ENCODE measurements at regions not wholly inside any gene's neighbourhood (a gene's known extent, or its start where the extent isn't known, plus 50 kb on each side); places are given as distances from the start of the nearest gene placed in this dataset.

GRCh38 chr5:60136841-60137240, 243.3 kb upstream of the PDE4D start:
- Histone ChIP-seq H3K4me3 (ENCODE audit: low read length) (no peak overlapping the region), H3K4me1 (ENCODE audit: control insufficient read depth, insufficient read depth, low read length) (no peaks in the 10 kb centered on the region), H3K9me3 (ENCODE audit: control insufficient read depth, low read length) (no peaks in the 10 kb centered on the region), H3K36me3 (ENCODE audit: control insufficient read depth, insufficient read depth, low read length) (no peaks in the 10 kb centered on the region), H3K9ac (ENCODE audit: low read length) (no peak overlapping the region), H3K27me3 (ENCODE audit: control insufficient read depth, insufficient read depth, low read length) (no peaks in the 10 kb centered on the region)

GRCh38 chr5:60131504-60131903, 238.0 kb upstream of the PDE4D start:
- no peak overlapping the region for H3K9ac ChIP-seq (ENCODE audit: low read length)
- no peaks in the 10 kb centered on the region for H3K36me3 ChIP-seq (ENCODE audit: control insufficient read depth, insufficient read depth, low read length)
- H3K9me3 ChIP-seq (ENCODE audit: control insufficient read depth, low read length), result no peaks in the 10 kb centered on the region
- H3K27me3 ChIP-seq (ENCODE audit: control insufficient read depth, insufficient read depth, low read length), result no peaks in the 10 kb centered on the region
- H3K4me3 ChIP-seq (ENCODE audit: low read length), result no peak overlapping the region
- H3K4me1 ChIP-seq (ENCODE audit: control insufficient read depth, insufficient read depth, low read length), result no peaks in the 10 kb centered on the region

DNA sequence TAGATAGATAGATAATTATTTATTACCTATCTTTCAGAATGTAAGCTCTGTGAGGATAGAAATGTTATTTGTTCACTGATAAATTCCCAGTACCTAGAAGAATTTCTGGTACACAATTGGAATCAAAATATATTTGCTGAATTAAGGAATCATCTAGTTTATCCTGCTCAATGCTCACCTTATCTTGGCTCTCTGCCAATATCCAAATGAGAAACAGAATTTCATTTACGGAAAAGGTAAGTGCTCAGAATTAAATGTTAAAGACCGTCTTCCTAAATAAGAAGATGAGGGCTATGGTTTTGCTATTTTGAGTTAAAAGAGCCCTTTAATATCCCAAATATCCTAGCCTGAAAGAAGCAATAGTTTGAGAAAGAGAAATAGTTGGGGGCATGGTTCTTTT, 232.1 kb upstream of the PDE4D start:
- Histone ChIP-seq H3K4me1 (ENCODE audit: control insufficient read depth, insufficient read depth, low read length) (no peaks in the 10 kb centered on the region), H3K36me3 (ENCODE audit: control insufficient read depth, insufficient read depth, low read length) (no peaks in the 10 kb centered on the region), H3K27me3 (ENCODE audit: control insufficient read depth, insufficient read depth, low read length) (no peaks in the 10 kb centered on the region), H3K4me3 (ENCODE audit: low read length) (no peak overlapping the region), H3K9ac (ENCODE audit: low read length) (no peak overlapping the region), H3K9me3 (ENCODE audit: control insufficient read depth, low read length) (no peaks in the 10 kb centered on the region)

DNA sequence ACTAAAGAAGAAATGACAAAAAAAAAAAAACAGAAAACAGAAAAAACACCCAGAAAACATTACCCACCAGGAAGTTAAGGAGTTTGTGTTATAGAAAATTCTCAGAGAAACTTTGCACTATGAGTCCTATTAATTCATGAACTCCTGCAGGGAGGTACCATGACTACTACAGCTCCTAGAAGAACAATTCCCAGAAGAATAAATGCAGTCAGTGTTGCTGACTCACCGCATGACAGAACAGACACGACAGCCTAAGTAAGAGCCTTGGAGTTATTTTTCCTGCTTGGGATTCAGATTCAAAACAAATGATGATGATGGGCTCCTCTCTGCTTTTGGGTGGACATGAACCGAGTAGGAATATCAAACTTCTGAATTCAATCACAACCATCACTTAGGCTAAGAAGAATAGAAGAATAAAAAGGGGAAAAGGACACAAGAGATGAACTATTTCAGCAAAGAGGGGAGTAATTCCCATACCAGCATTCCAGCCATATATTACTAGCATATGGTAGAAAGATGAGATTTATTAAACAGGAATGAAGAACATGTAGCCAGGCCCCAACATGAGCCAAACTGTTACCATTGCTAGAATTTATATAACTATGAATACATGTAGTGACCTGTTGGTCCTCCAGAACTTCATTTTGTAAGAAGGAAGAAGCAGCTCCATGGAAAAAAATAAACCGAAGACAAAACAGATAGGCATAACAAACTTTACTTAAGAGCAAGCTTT, 209.6 kb upstream of the PDE4D start:
- H3K27me3 ChIP-seq (ENCODE audit: control insufficient read depth, insufficient read depth, low read length), result no peaks in the 10 kb centered on the region
- H3K36me3 ChIP-seq (ENCODE audit: control insufficient read depth, insufficient read depth, low read length), result no peaks in the 10 kb centered on the region
- H3K9me3 ChIP-seq (ENCODE audit: control insufficient read depth, low read length), result no peaks in the 10 kb centered on the region
- H3K4me1 ChIP-seq (ENCODE audit: control insufficient read depth, insufficient read depth, low read length), result no peaks in the 10 kb centered on the region
- no peak overlapping the region for H3K9ac ChIP-seq (ENCODE audit: low read length)
- H3K4me3 ChIP-seq (ENCODE audit: low read length), result no peak overlapping the region

DNA sequence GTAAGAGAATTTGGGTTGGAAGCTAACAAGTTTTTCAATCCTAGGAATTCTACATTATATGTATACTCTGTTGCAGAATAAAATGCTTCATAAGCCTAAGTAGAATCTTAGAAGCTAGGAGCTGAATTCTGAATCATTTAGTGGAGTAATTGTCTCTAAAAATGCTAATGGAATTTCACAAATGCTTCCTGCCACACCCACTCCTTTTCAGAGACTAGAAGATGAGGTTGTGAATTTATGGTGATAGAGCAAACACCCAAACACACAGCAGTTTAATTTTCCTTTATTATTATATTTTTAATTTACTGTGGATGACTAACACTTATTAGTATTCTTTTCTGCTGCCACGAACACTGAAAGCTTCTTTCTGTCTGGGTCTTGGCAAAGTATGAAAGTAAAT, 208.0 kb upstream of the PDE4D start:
- no peak overlapping the region for H3K9ac ChIP-seq (ENCODE audit: low read length)
- no peaks in the 10 kb centered on the region for H3K4me1 ChIP-seq (ENCODE audit: control insufficient read depth, insufficient read depth, low read length)
- H3K27me3 ChIP-seq (ENCODE audit: control insufficient read depth, insufficient read depth, low read length), result no peaks in the 10 kb centered on the region
- no peaks in the 10 kb centered on the region for H3K36me3 ChIP-seq (ENCODE audit: control insufficient read depth, insufficient read depth, low read length)
- no peaks in the 10 kb centered on the region for H3K9me3 ChIP-seq (ENCODE audit: control insufficient read depth, low read length)
- H3K4me3 ChIP-seq (ENCODE audit: low read length), result no peak overlapping the region

- Histone ChIP-seq H3K4me1 (ENCODE audit: control insufficient read depth, insufficient read depth, low read length) (no peaks in the 10 kb centered on the region), H3K36me3 (ENCODE audit: control insufficient read depth, insufficient read depth, low read length) (no peaks in the 10 kb centered on the region), H3K9ac (ENCODE audit: low read length) (no peak overlapping the region), H3K9me3 (ENCODE audit: control insufficient read depth, low read length) (no peaks in the 10 kb centered on the region), H3K4me3 (ENCODE audit: low read length) (no peak overlapping the region), H3K27me3 (ENCODE audit: control insufficient read depth, insufficient read depth, low read length) (no peaks in the 10 kb centered on the region)
These were observed 199.3 kb upstream of the PDE4D start for GRCh38 chr5:60092671-60093422.

GRCh38 chr5:60086583-60086982, 193.1 kb upstream of the PDE4D start:
- Histone ChIP-seq H3K4me3 (ENCODE audit: low read length) (no peak overlapping the region), H3K27me3 (ENCODE audit: control insufficient read depth, insufficient read depth, low read length) (no peaks in the 10 kb centered on the region), H3K9me3 (ENCODE audit: control insufficient read depth, low read length) (no peaks in the 10 kb centered on the region), H3K36me3 (ENCODE audit: control insufficient read depth, insufficient read depth, low read length) (no peaks in the 10 kb centered on the region), H3K4me1 (ENCODE audit: control insufficient read depth, insufficient read depth, low read length) (no peaks in the 10 kb centered on the region), H3K9ac (ENCODE audit: low read length) (no peak overlapping the region)

DNA sequence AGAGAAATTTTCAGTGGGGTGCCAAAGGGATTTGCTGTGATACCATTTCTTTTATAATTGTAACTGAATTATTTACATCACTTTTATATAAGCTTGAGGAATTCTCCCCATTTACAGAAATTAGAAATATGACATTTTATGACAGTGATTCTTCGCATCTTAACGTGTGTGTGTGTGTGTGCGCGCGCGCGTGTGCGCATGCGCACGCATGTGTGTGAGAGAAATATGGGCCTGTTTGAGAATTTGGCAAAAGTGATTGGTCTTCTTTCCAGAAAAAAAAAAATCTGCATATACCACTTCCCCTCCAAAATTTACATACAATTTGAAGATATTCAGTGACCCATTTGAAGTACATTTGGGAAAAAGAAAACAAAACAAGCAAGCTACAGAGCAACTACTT, 190.7 kb upstream of the PDE4D start:
- Histone ChIP-seq H3K4me1 (ENCODE audit: control insufficient read depth, insufficient read depth, low read length) (no peaks in the 10 kb centered on the region), H3K9me3 (ENCODE audit: control insufficient read depth, low read length) (no peaks in the 10 kb centered on the region), H3K36me3 (ENCODE audit: control insufficient read depth, insufficient read depth, low read length) (no peaks in the 10 kb centered on the region), H3K9ac (ENCODE audit: low read length) (no peak overlapping the region), H3K4me3 (ENCODE audit: low read length) (no peak overlapping the region), H3K27me3 (ENCODE audit: control insufficient read depth, insufficient read depth, low read length) (no peaks in the 10 kb centered on the region)

- no peaks in the 10 kb centered on the region for H3K27me3 ChIP-seq (ENCODE audit: control insufficient read depth, insufficient read depth, low read length)
- H3K36me3 ChIP-seq (ENCODE audit: control insufficient read depth, insufficient read depth, low read length), result no peaks in the 10 kb centered on the region
- H3K4me3 ChIP-seq (ENCODE audit: low read length), result no peak overlapping the region
- H3K4me1 ChIP-seq (ENCODE audit: control insufficient read depth, insufficient read depth, low read length), result no peaks in the 10 kb centered on the region
- no peak overlapping the region for H3K9ac ChIP-seq (ENCODE audit: low read length)
- no peaks in the 10 kb centered on the region for H3K9me3 ChIP-seq (ENCODE audit: control insufficient read depth, low read length)
These were observed 183.8 kb upstream of the PDE4D start for GRCh38 chr5:60077292-60077691.

GRCh38 chr5:60076746-60077145, 183.2 kb upstream of the PDE4D start:
- H3K4me3 ChIP-seq (ENCODE audit: low read length), result no peak overlapping the region
- H3K9me3 ChIP-seq (ENCODE audit: control insufficient read depth, low read length), result no peaks in the 10 kb centered on the region
- no peaks in the 10 kb centered on the region for H3K4me1 ChIP-seq (ENCODE audit: control insufficient read depth, insufficient read depth, low read length)
- no peak overlapping the region for H3K9ac ChIP-seq (ENCODE audit: low read length)
- H3K27me3 ChIP-seq (ENCODE audit: control insufficient read depth, insufficient read depth, low read length), result no peaks in the 10 kb centered on the region
- H3K36me3 ChIP-seq (ENCODE audit: control insufficient read depth, insufficient read depth, low read length), result no peaks in the 10 kb centered on the region

DNA sequence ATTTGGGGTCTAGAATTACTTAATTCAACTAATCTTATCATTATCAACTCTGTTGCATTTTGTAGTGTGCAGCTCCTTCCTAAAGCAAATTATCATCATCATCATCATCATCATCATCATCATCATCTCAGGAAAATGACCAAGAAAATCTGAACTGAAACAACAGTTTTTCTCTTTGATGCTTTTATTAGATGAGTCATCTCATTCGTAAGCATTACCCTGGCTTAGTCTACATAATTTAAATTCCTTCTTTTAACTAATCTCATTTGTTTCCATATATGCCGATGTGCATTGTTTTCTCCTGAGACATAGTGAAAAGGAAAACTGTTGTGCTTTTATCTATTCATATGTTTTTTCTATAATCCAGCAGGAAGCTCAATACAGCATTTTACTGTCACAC, 173.0 kb upstream of the PDE4D start:
- Histone ChIP-seq H3K4me1 (ENCODE audit: control insufficient read depth, insufficient read depth, low read length) (no peaks in the 10 kb centered on the region), H3K9me3 (ENCODE audit: control insufficient read depth, low read length) (no peaks in the 10 kb centered on the region), H3K4me3 (ENCODE audit: low read length) (no peak overlapping the region), H3K9ac (ENCODE audit: low read length) (no peak overlapping the region), H3K27me3 (ENCODE audit: control insufficient read depth, insufficient read depth, low read length) (no peaks in the 10 kb centered on the region), H3K36me3 (ENCODE audit: control insufficient read depth, insufficient read depth, low read length) (no peaks in the 10 kb centered on the region)

DNA sequence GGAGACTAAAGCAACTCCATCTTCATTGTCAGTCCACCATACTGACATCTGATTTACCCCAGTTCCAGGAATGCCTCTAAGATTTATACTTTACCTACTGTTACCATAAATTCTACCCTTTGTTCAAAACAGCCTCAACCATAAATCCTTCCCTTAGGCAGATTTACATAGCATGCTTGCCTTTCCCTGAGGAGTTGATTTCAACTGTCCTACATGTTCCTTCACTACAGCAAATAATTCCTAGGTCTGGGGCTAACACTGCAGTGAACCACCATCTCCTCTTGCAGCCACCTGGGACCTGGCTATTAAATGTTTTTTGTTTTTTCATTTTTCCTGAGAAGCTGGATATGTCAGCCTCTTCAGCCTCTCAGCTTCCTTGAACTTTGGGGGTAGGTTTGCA, 166.9 kb upstream of the PDE4D start:
- Histone ChIP-seq H3K27me3 (ENCODE audit: control insufficient read depth, insufficient read depth, low read length) (no peaks in the 10 kb centered on the region), H3K9ac (ENCODE audit: low read length) (no peak overlapping the region), H3K4me1 (ENCODE audit: control insufficient read depth, insufficient read depth, low read length) (no peaks in the 10 kb centered on the region), H3K9me3 (ENCODE audit: control insufficient read depth, low read length) (no peaks in the 10 kb centered on the region), H3K36me3 (ENCODE audit: control insufficient read depth, insufficient read depth, low read length) (no peaks in the 10 kb centered on the region), H3K4me3 (ENCODE audit: low read length) (no peak overlapping the region)

Data from mucosa of stomach (tissue), 1 donor.